GM18508 (cell line): ENCODE measurements at regions not wholly inside any gene's neighbourhood (a gene's known extent, or its start where the extent isn't known, plus 50 kb on each side); places are given as distances from the start of the nearest gene placed in this dataset.
"Not testable (repeated sequence)": the region's sequence is repeated elsewhere in the genome, so short reads cannot be mapped to it uniquely, and the experiment has no call there.

ENCODE experiments used
- ATAC-seq: cut with Tn5 transposase; IDR thresholded peaks from one replicate; pipeline ENCODE4 v1.9.1; 2021; ENCODE audit warnings: moderate number of reproducible peaks; ENCODE audit not compliant: insufficient read depth, unreplicated experiment

- ATAC-seq, result no peak
These were observed 161.9 kb downstream of the ZIC4 start for GRCh38 chr3:147244397-147244796.

- ATAC-seq, result no peak
These were observed 165.8 kb downstream of the ZIC4 start for GRCh38 chr3:147240581-147240980.

GRCh38 chr3:147237991-147238390 is 168.4 kb downstream of the ZIC4 start:
- no peak for ATAC-seq

- ATAC-seq, result not testable (repeated sequence)
These were observed 174.4 kb downstream of the ZIC4 start for GRCh38 chr3:147231980-147232379.

GRCh38 chr3:147231111-147231510 is 175.2 kb downstream of the ZIC4 start:
- ATAC-seq, result no peak

- ATAC-seq, result no peak
These were observed 184.1 kb downstream of the ZIC4 start for GRCh38 chr3:147222291-147222690.

GRCh38 chr3:147218965-147219364 is 187.4 kb downstream of the ZIC4 start:
- no peak for ATAC-seq

- no peak for ATAC-seq
These were observed 190.1 kb downstream of the ZIC4 start for GRCh38 chr3:147216143-147216673.

GRCh38 chr3:147215660-147216059 is 190.7 kb downstream of the ZIC4 start:
- no peak for ATAC-seq

GRCh38 chr3:147213633-147214032 is 192.7 kb downstream of the ZIC4 start:
- no peak for ATAC-seq

- ATAC-seq, result no peak
These were observed 195.7 kb downstream of the ZIC4 start for GRCh38 chr3:147210676-147211075.

- ATAC-seq, result no peak
These were observed 205.3 kb downstream of the ZIC4 start for GRCh38 chr3:147201086-147201485.

- ATAC-seq, result no peak
These were observed 205.8 kb downstream of the ZIC4 start for GRCh38 chr3:147200545-147200944.

GRCh38 chr3:147197739-147198138 is 208.6 kb downstream of the ZIC4 start:
- ATAC-seq, result no peak

GRCh38 chr3:147195887-147196286 is 210.5 kb downstream of the ZIC4 start:
- no peak for ATAC-seq

- no peak for ATAC-seq
These were observed 214.5 kb downstream of the ZIC4 start for GRCh38 chr3:147191795-147192385.

- no peak for ATAC-seq
These were observed 217.3 kb downstream of the ZIC4 start for GRCh38 chr3:147189016-147189415.

- ATAC-seq, result no peak
These were observed 218.7 kb downstream of the ZIC4 start for GRCh38 chr3:147187687-147188086.

- no peak for ATAC-seq
These were observed 220.6 kb downstream of the ZIC4 start for GRCh38 chr3:147185781-147186180.

- no peak for ATAC-seq
These were observed 221.5 kb downstream of the ZIC4 start for GRCh38 chr3:147184794-147185193.

- no peak for ATAC-seq
These were observed 233.1 kb downstream of the ZIC4 start for GRCh38 chr3:147173257-147173656.

GRCh38 chr3:147162743-147163142 is 243.6 kb downstream of the ZIC4 start:
- no peak for ATAC-seq
